HCT116 (cell line): ENCODE measurements at regions not wholly inside any gene's neighbourhood (a gene's known extent, or its start where the extent isn't known, plus 50 kb on each side); places are given as distances from the start of the nearest gene placed in this dataset.
"Not testable (repeated sequence)": the region's sequence is repeated elsewhere in the genome, so short reads cannot be mapped to it uniquely, and the experiment has no call there.

ENCODE experiments used
- ATAC-seq: fragments of 200-7000 bp; cut with Tn5 transposase; 2 replicates; pipeline ENCODE4 v1.9.1; 2020; ENCODE audit warnings: mild to moderate bottlenecking, moderate library complexity
- BruUV-seq: library from RNA; stranded (reverse); fragments of 400-500 nt; replicated peaks from 2 replicates; lab custom pipeline; 2021; lab: Mats Ljungman, UMichigan
- CTCF ChIA-PET: fragments of 300-600 bp; sonication (Branson Sonifier 250); formaldehyde crosslinking; loops from one replicate; lab custom pipeline; 2021; ENCODE audit warnings: antibody characterized with exemption; lab: Charles Lee
- POLR2A ChIA-PET: fragments of 300-600, 350-600 bp; sonication (Branson Sonifier 250); formaldehyde crosslinking; loops from one replicate; lab custom pipeline; 2021; ENCODE audit warnings: antibody characterized with exemption; lab: Charles Lee
- RAD21 ChIA-PET, 2 experiments: fragments of 300-600 bp; sonication (Branson Sonifier 250); formaldehyde crosslinking; loops; one replicate each; lab custom pipeline; 2023; ENCODE audit warnings: low total read pairs in 2 of 2; ENCODE audit not compliant: uncharacterized antibody in 2 of 2, unreplicated experiment in 2 of 2, low non-redundant PET in 1 of 2; lab: Charles Lee
- DNase-seq: peaks from one replicate; pipeline ENCODE4 v3.0.0-alpha.2; 2010; ENCODE audit warnings: low read depth, low spot score
- H2AFZ ChIP-seq: fragments of 200-600 bp; shearing (Covaris generic), sonication (generic); 2 replicates; pipeline ENCODE4 v1.6.1; 2017; ENCODE audit warnings: low read depth, mixed run types, mixed read lengths, antibody characterized with exemption, low read length; ENCODE audit not compliant: poor library complexity, severe bottlenecking
- H3K27ac ChIP-seq: 2 replicates; pipeline ENCODE4 v1.5.1; 2012; ENCODE audit warnings: low read depth, low read length
- H3K27me3 ChIP-seq: fragments of 200-600 bp; sonication (generic); 2 replicates; pipeline ENCODE4 v1.6.1; 2016; ENCODE audit warnings: mixed run types, low read length, mixed read lengths; ENCODE audit not compliant: insufficient read depth
- H3K36me3 ChIP-seq, 2 experiments: fragments of 200-500 bp in 1 of 2; fragments of 200-600 bp in 1 of 2; sonication (Bioruptor generic) in 1 of 2; sonication (generic) in 1 of 2; 2 replicates each; pipeline versions ENCODE4 v1.5.1 to v1.6.1; 2014 to 2016; ENCODE audit warnings: low read length in 2 of 2, inconsistent platforms in 1 of 2, mixed read lengths in 1 of 2, mixed run types in 1 of 2; ENCODE audit not compliant: insufficient read depth in 2 of 2, control insufficient read depth in 1 of 2
- H3K4me1 ChIP-seq, 2 experiments: fragments of 200-600 bp in 1 of 2; sonication (generic) in 1 of 2; 2 replicates each; pipeline versions ENCODE4 v1.5.1 to v1.6.1; 2012 to 2017; ENCODE audit warnings: low read length in 2 of 2, inconsistent platforms in 1 of 2, mild to moderate bottlenecking in 1 of 2, mixed read lengths in 1 of 2, mixed run types in 1 of 2, moderate library complexity in 1 of 2; ENCODE audit not compliant: insufficient read depth in 2 of 2, control insufficient read depth in 1 of 2
- H3K4me2 ChIP-seq: fragments of 200-600 bp; sonication (generic); 2 replicates; pipeline ENCODE4 v1.6.1; 2017; ENCODE audit warnings: mixed run types, low read length, mixed read lengths
- H3K4me3 ChIP-seq, 2 experiments: fragments of 200-600 bp in 1 of 2; sonication (generic) in 1 of 2; replicated peaks in 1 of 2; 2 replicates each; pipeline ENCODE4 v1.5.1; 2011 to 2016; ENCODE audit warnings: low read length in 2 of 2, control low read depth in 1 of 2, low read depth in 1 of 2, mild to moderate bottlenecking in 1 of 2, mixed read lengths in 1 of 2, mixed run types in 1 of 2
- H3K79me2 ChIP-seq: fragments of 200-600 bp; sonication (generic); 2 replicates; pipeline ENCODE4 v1.6.1; 2017; ENCODE audit warnings: mild to moderate bottlenecking, mixed run types, low read length, moderate library complexity, mixed read lengths; ENCODE audit not compliant: insufficient read depth
- H3K9ac ChIP-seq: fragments of 200-600 bp; sonication (generic); 2 replicates; pipeline ENCODE4 v1.6.1; 2016; ENCODE audit warnings: low read length, mixed read lengths
- H3K9me2 ChIP-seq: fragments of 200-600 bp; sonication (generic), shearing (Covaris generic); 2 replicates; pipeline ENCODE4 v1.6.1; 2017; ENCODE audit warnings: mixed run types, mild to moderate bottlenecking, moderate library complexity; ENCODE audit not compliant: insufficient read depth
- H3K9me3 ChIP-seq, 2 experiments: fragments of 200-500 bp in 1 of 2; fragments of 200-600 bp in 1 of 2; sonication (Bioruptor generic) in 1 of 2; sonication (generic) in 1 of 2; 2 replicates each; pipeline ENCODE4 v1.6.1; 2014 to 2017; ENCODE audit warnings: low read length in 2 of 2, mixed read lengths in 2 of 2, inconsistent platforms in 1 of 2, low read depth in 1 of 2, mild to moderate bottlenecking in 1 of 2, mixed run types in 1 of 2, moderate library complexity in 1 of 2; ENCODE audit not compliant: control insufficient read depth in 1 of 2, insufficient read depth in 1 of 2
- H4K20me1 ChIP-seq: fragments of 200-600 bp; sonication (generic), shearing (Covaris generic); 2 replicates; pipeline ENCODE4 v1.6.1; 2017; ENCODE audit warnings: mixed run types, mild to moderate bottlenecking, moderate library complexity; ENCODE audit not compliant: insufficient read depth
- POLR2AphosphoS5 ChIP-seq: IDR thresholded peaks from 2 replicates; pipeline ENCODE4 v1.6.1; 2011; ENCODE audit warnings: mild to moderate bottlenecking, low read depth, low read length, moderate library complexity
- SIN3A ChIP-seq: IDR thresholded peaks from 2 replicates; pipeline ENCODE4 v1.6.1; 2012; ENCODE audit warnings: low read depth
- intact Hi-C: fragments of 100-400 bp; cut with micrococcal nuclease; formaldehyde crosslinking; loops from 2 replicates; pipeline ENCODE4 v1.10.0; 2022
- TF ChIP-seq, protein P1 (sequence below): IDR thresholded peaks from 2 replicates; pipeline ENCODE4 v1.6.1; 2012; ENCODE audit warnings: low read depth
- TF ChIP-seq, protein P2 (sequence below): IDR thresholded peaks from 2 replicates; pipeline ENCODE4 v1.6.1; 2012

DNA sequence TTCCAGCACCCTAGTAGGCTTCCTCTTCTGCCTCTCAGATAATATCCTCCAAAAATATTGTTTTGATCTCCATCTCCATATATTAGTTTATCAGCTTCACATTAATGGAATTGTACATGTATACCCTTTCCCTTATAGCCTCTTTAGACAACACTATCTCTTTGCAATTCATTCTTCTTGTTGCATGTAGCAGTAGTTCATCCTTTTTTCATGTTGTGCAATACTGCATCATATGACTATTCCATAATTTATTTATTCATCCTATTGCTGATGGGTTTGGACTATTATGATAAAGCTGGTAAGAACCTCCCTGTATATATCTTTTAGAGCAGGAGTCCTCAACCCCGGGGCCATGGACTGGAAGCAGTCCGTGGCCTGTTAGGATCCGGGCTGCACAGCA, 148.2 kb upstream of the FAT1 start:
- POLR2A ChIA-PET: no interaction called here
- no peak overlapping the region for H2AFZ ChIP-seq
- H3K9ac ChIP-seq: no peak overlapping the region
- DNase-seq (no peak), ATAC-seq (no peak)
- no TSS peak for BruUV-seq
- H4K20me1 ChIP-seq: no peaks in the 10 kb centered on the region
- intact Hi-C loops: no loop called here
- H3K27me3 ChIP-seq: no peaks in the 10 kb centered on the region
- no peaks in the 10 kb centered on the region for H3K4me1 ChIP-seq
- no peak overlapping the region for H3K4me2 ChIP-seq
- CTCF ChIA-PET: no interaction called here
- no peaks in the 10 kb centered on the region for H3K36me3 ChIP-seq
- TF ChIP-seq POLR2AphosphoS5 (no peak), SIN3A (no peak)
- TF ChIP-seq, protein P1, sequence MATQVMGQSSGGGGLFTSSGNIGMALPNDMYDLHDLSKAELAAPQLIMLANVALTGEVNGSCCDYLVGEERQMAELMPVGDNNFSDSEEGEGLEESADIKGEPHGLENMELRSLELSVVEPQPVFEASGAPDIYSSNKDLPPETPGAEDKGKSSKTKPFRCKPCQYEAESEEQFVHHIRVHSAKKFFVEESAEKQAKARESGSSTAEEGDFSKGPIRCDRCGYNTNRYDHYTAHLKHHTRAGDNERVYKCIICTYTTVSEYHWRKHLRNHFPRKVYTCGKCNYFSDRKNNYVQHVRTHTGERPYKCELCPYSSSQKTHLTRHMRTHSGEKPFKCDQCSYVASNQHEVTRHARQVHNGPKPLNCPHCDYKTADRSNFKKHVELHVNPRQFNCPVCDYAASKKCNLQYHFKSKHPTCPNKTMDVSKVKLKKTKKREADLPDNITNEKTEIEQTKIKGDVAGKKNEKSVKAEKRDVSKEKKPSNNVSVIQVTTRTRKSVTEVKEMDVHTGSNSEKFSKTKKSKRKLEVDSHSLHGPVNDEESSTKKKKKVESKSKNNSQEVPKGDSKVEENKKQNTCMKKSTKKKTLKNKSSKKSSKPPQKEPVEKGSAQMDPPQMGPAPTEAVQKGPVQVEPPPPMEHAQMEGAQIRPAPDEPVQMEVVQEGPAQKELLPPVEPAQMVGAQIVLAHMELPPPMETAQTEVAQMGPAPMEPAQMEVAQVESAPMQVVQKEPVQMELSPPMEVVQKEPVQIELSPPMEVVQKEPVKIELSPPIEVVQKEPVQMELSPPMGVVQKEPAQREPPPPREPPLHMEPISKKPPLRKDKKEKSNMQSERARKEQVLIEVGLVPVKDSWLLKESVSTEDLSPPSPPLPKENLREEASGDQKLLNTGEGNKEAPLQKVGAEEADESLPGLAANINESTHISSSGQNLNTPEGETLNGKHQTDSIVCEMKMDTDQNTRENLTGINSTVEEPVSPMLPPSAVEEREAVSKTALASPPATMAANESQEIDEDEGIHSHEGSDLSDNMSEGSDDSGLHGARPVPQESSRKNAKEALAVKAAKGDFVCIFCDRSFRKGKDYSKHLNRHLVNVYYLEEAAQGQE: no peak
- TF ChIP-seq, protein P2, sequence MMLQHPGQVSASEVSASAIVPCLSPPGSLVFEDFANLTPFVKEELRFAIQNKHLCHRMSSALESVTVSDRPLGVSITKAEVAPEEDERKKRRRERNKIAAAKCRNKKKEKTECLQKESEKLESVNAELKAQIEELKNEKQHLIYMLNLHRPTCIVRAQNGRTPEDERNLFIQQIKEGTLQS: no peak
- TF ChIP-seq, all 23 proteins: peak for 0
- no peak overlapping the region for H3K27ac ChIP-seq
- H3K9me3 ChIP-seq: peaks cover 0 to 5% of the 10 kb centered on the region in 2 experiments; a peak in 1 of 4 replicates
- no peak overlapping the region for H3K4me3 ChIP-seq
- no peaks in the 10 kb centered on the region for H3K79me2 ChIP-seq
- H3K9me2 ChIP-seq: no peaks in the 10 kb centered on the region
- RAD21 ChIA-PET: no interaction called here

DNA sequence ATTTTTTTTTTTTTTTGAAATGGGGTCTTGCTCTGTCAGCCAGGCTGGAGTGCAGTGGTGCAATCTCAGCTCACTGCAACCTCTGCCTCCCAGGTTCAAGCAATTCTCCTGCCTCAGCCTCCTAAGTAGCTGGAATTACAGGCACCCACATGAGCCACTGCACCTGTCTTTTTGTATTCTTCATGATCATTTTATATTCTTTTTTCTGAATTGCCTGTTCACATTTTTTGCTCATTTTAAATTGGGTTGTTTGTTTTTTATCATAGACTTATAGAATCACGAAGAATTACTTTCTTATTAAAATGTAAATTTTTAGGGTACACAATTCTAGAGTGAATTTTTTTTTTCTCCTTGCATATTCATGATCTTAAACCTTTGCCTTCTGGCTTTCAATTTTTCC, 149.4 kb upstream of the FAT1 start:
- CTCF ChIA-PET, H3K27ac ChIP-seq, H3K9ac ChIP-seq, BruUV-seq, intact Hi-C loops, H3K4me2 ChIP-seq, H4K20me1 ChIP-seq, H3K4me3 ChIP-seq, H3K79me2 ChIP-seq, POLR2A ChIA-PET, RAD21 ChIA-PET, H3K27me3 ChIP-seq, DNase-seq, H2AFZ ChIP-seq, H3K9me3 ChIP-seq, H3K9me2 ChIP-seq, H3K36me3 ChIP-seq, ATAC-seq, H3K4me1 ChIP-seq: not testable (repeated sequence)
